Endodermal cell (in vitro differentiated cells): ENCODE measurements at regions not wholly inside any gene's neighbourhood (a gene's known extent, or its start where the extent isn't known, plus 50 kb on each side); places are given as distances from the start of the nearest gene placed in this dataset.

ENCODE experiments used
- DNase-seq: peaks from one replicate; pipeline ENCODE4 v3.0.0-alpha.2; 2017
- H3K27ac ChIP-seq: 2 replicates; pipeline ENCODE4 v1.5.1; 2013; ENCODE audit warnings: mild to moderate bottlenecking, low read depth, low read length, moderate library complexity
- H3K27me3 ChIP-seq: 2 replicates; pipeline ENCODE4 v1.6.1; 2013; ENCODE audit warnings: mild to moderate bottlenecking, low read length, moderate library complexity; ENCODE audit not compliant: insufficient read depth, control insufficient read depth, poor library complexity, severe bottlenecking
- H3K36me3 ChIP-seq: 2 replicates; pipeline ENCODE4 v1.7.0; 2013; ENCODE audit warnings: mild to moderate bottlenecking, low read length, moderate library complexity; ENCODE audit not compliant: control insufficient read depth, insufficient read depth
- H3K4me1 ChIP-seq: one replicate; pipeline ENCODE4 v1.7.0; 2013; ENCODE audit warnings: low read length; ENCODE audit not compliant: control insufficient read depth, insufficient read depth
- H3K4me3 ChIP-seq: 2 replicates; pipeline ENCODE4 v1.5.1; 2013; ENCODE audit warnings: mild to moderate bottlenecking, low read length, moderate library complexity
- H3K9ac ChIP-seq: 2 replicates; pipeline ENCODE4 v1.6.1; 2013; ENCODE audit warnings: mild to moderate bottlenecking, low read length, moderate library complexity; ENCODE audit not compliant: poor library complexity, severe bottlenecking; ENCODE audit errors: extremely low read depth
- H3K9me3 ChIP-seq: 2 replicates; pipeline ENCODE4 v1.6.1; 2013; ENCODE audit warnings: mild to moderate bottlenecking, low read length, moderate library complexity; ENCODE audit not compliant: control insufficient read depth
- H3K27ac Mint-ChIP-seq: 2 replicates; pipeline ENCODE4 v1.8.0; 2020; ENCODE audit warnings: mixed read lengths
- H3K27me3 Mint-ChIP-seq: 2 replicates; pipeline ENCODE4 v1.8.0; 2021; ENCODE audit warnings: mild to moderate bottlenecking, mixed read lengths; ENCODE audit not compliant: insufficient read depth
- H3K36me3 Mint-ChIP-seq: 2 replicates; pipeline ENCODE4 v1.8.0; 2020; ENCODE audit warnings: low read depth, mixed read lengths
- H3K4me1 Mint-ChIP-seq: 2 replicates; pipeline ENCODE4 v1.8.0; 2020; ENCODE audit warnings: mixed read lengths
- H3K4me3 Mint-ChIP-seq: 2 replicates; pipeline ENCODE4 v1.8.0; 2020; ENCODE audit warnings: mild to moderate bottlenecking, moderate library complexity, mixed read lengths
- H3K9me3 Mint-ChIP-seq: 2 replicates; pipeline ENCODE4 v1.8.0; 2020; ENCODE audit warnings: mild to moderate bottlenecking, mixed read lengths
- WGBS, 2 experiments: methylation state at CpG; one replicate each; pipeline versions ENCODE4 v1.1.5 to v1.1.7; 2013; ENCODE audit warnings: missing lambda C conversion rate in 2 of 2, mixed read lengths in 1 of 2; ENCODE audit not compliant: insufficient coverage in 1 of 2, insufficient read length in 1 of 2; 5-methylcytosine and 5-hydroxymethylcytosine counted together
- TF ChIP-seq, protein P1 (sequence below): fragments of 200-600 bp; sonication (generic); conservative IDR thresholded peaks from 2 replicates; pipeline ENCODE4 v1.5.0; 2021; ENCODE audit warnings: antibody characterized with exemption, mild to moderate bottlenecking

DNA sequence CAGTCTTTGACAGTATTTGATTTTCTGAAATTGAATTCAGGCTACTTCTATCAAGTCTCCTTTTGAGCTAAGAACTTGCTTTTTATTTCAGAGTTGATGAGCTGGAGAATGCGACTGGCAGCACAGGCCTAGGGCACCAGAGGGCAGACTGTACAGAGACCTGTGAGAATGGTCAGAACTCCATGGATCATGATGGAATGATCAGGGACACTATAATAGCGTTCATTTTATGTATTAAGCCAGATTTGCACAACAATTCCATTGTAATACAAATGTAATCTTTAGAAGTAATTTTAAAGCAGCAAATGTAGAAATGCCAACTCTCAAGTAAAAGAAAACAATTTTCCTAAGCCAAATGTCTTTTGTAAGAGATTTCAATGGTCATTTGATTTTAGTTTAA is 902.4 kb downstream of the NR2F1-AS1 start:
- no peak overlapping the region for H3K27ac Mint-ChIP-seq
- no peaks in the 10 kb centered on the region for H3K4me1 ChIP-seq
- no peaks in the 10 kb centered on the region for H3K9me3 Mint-ChIP-seq
- WGBS, 2 experiments = 89% methylated on average over 2 of the region's 2 CpGs; no CpG with 5 or more reads in 1 of the 2 experiments
- H3K4me1 Mint-ChIP-seq = peaks cover 5% of the 10 kb centered on the region
- no peak overlapping the region for H3K27ac ChIP-seq
- no peak overlapping the region for H3K4me3 ChIP-seq
- no peaks in the 10 kb centered on the region for H3K36me3 Mint-ChIP-seq
- no peak overlapping the region for H3K4me3 Mint-ChIP-seq
- no peak overlapping the region for H3K9ac ChIP-seq
- no peaks in the 10 kb centered on the region for H3K9me3 ChIP-seq
- no peaks in the 10 kb centered on the region for H3K27me3 ChIP-seq
- no peaks in the 10 kb centered on the region for H3K27me3 Mint-ChIP-seq
- TF ChIP-seq, protein P1, sequence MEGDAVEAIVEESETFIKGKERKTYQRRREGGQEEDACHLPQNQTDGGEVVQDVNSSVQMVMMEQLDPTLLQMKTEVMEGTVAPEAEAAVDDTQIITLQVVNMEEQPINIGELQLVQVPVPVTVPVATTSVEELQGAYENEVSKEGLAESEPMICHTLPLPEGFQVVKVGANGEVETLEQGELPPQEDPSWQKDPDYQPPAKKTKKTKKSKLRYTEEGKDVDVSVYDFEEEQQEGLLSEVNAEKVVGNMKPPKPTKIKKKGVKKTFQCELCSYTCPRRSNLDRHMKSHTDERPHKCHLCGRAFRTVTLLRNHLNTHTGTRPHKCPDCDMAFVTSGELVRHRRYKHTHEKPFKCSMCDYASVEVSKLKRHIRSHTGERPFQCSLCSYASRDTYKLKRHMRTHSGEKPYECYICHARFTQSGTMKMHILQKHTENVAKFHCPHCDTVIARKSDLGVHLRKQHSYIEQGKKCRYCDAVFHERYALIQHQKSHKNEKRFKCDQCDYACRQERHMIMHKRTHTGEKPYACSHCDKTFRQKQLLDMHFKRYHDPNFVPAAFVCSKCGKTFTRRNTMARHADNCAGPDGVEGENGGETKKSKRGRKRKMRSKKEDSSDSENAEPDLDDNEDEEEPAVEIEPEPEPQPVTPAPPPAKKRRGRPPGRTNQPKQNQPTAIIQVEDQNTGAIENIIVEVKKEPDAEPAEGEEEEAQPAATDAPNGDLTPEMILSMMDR = peak; percentile 67
- no peak for DNase-seq
- H3K36me3 ChIP-seq = no peaks in the 10 kb centered on the region

DNA sequence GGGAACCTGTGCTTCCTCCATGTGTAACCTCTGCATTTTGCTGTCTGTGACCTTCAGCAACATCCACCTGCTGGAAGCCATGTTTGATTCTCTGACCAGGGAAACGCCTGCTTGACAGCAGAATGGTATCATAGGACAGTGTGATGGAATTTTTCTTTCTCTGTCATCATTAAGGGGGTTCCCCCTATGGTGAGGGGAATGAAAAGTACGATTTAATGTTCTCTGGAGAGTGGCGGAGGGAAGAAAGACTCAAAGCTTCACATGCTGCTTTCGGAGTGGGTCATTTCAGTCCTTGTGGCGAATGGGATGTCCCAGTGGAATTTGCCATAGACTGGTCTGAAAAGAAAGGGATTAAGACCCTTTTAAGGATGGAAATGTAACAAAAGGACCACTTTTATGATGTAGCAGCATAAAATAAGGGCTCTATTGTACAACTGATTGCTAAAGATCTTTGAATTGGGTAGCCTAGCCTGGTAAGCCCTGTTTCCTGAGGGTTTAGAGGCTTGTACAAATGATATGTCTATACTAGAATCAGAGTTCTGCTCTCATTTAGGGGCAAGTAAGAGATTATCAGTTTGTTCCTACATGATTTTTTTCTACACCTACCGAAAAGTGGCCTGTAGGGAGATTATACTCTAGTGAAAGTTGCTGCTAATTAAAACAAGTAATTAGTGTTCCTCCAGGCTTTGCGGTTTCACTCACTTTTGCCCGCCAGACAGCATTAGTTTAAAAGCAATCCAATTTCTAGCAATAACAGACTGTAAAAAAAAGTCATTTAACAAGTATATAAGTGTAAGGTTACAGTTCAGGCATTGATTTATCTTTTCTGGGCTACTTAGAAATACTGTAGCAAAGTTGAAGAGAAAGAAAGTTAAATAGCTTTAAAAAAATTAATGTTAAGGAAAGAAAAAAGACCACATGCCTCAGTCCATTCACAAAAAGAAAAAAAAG is 904.5 kb downstream of the NR2F1-AS1 start:
- Mint-ChIP-seq H3K4me1 (peaks cover 5% of the 10 kb centered on the region), H3K9me3 (no peaks in the 10 kb centered on the region), H3K27ac (no peak overlapping the region), H3K27me3 (no peaks in the 10 kb centered on the region), H3K36me3 (no peaks in the 10 kb centered on the region), H3K4me3 (no peak overlapping the region)
- 88% methylated on average over 8 of the region's 8 CpGs; no CpG with 5 or more reads in 1 of the 2 experiments for WGBS, 2 experiments
- Histone ChIP-seq H3K36me3 (no peaks in the 10 kb centered on the region), H3K9ac (no peak overlapping the region), H3K27ac (peak overlapping the region; percentile 74), H3K9me3 (no peaks in the 10 kb centered on the region), H3K4me1 (no peaks in the 10 kb centered on the region), H3K27me3 (no peaks in the 10 kb centered on the region), H3K4me3 (no peak overlapping the region)
- TF ChIP-seq, protein P1 = no peak
- DNase-seq = no peak

DNA sequence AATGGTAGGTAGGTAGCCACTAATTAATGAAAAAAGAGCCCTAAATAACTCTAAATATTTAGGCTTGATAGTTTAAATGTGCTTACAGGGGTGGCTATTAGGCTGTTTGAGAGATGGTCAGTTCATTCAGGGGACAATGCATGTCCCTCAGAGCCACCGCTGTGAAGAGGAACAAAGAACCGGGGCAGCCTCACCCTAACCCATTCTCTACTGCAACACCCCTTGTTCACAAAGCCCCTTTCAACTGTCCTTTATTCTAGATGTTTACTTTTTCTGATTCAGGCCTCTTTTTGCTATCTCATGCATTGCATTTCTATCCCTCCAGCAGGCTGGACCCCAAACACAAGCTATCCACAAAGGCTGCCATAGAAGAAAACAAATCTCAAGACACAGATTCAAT is 906.7 kb downstream of the NR2F1-AS1 start:
- Mint-ChIP-seq H3K36me3 (no peaks in the 10 kb centered on the region), H3K9me3 (no peaks in the 10 kb centered on the region), H3K27ac (no peak overlapping the region), H3K27me3 (no peaks in the 10 kb centered on the region), H3K4me1 (peaks cover 5% of the 10 kb centered on the region), H3K4me3 (no peak overlapping the region)
- no peaks in the 10 kb centered on the region for H3K4me1 ChIP-seq
- 81% methylated on average over 2 of the region's 2 CpGs; no CpG with 5 or more reads in 1 of the 2 experiments for WGBS, 2 experiments
- H3K4me3 ChIP-seq = no peak overlapping the region
- TF ChIP-seq, protein P1 = no peak
- H3K27ac ChIP-seq = peak overlapping the region; percentile 34
- no peak overlapping the region for H3K9ac ChIP-seq
- no peaks in the 10 kb centered on the region for H3K36me3 ChIP-seq
- H3K27me3 ChIP-seq = no peaks in the 10 kb centered on the region
- no peak for DNase-seq
- H3K9me3 ChIP-seq = no peaks in the 10 kb centered on the region
